HL-60 (cell line): ENCODE measurements at regions not wholly inside any gene's neighbourhood (a gene's known extent, or its start where the extent isn't known, plus 50 kb on each side); places are given as distances from the start of the nearest gene placed in this dataset.

Experiments used
- CTCF ChIP-seq: IDR thresholded peaks from one replicate; pipeline ENCODE4 v1.5.1; 2011; ENCODE audit warnings: low read length, control low read depth, inconsistent platforms; ENCODE audit not compliant: insufficient read depth
- GABPA ChIP-seq: IDR thresholded peaks from 2 replicates; pipeline ENCODE4 v1.6.1; 2012; ENCODE audit warnings: low read depth
- POLR2AphosphoS5 ChIP-seq: IDR thresholded peaks from 2 replicates; pipeline ENCODE4 v1.6.1; 2012; ENCODE audit warnings: low read depth

- TF ChIP-seq CTCF = no peak
- no peak for TF ChIP-seq GABPA
- no peak for TF ChIP-seq POLR2AphosphoS5
These were observed 497.0 kb upstream of the PHF14 start for GRCh38 chr7:10476642-10477041.
